GM19455 (cell line): ENCODE measurements at regions not wholly inside any gene's neighbourhood (a gene's known extent, or its start where the extent isn't known, plus 50 kb on each side); places are given as distances from the start of the nearest gene placed in this dataset.
"Not testable (repeated sequence)": the region's sequence is repeated elsewhere in the genome, so short reads cannot be mapped to it uniquely, and the experiment has no call there.

Experiments used
- ATAC-seq: cut with Tn5 transposase; IDR thresholded peaks from one replicate; pipeline ENCODE4 v1.9.1; 2021; ENCODE audit not compliant: unreplicated experiment

DNA sequence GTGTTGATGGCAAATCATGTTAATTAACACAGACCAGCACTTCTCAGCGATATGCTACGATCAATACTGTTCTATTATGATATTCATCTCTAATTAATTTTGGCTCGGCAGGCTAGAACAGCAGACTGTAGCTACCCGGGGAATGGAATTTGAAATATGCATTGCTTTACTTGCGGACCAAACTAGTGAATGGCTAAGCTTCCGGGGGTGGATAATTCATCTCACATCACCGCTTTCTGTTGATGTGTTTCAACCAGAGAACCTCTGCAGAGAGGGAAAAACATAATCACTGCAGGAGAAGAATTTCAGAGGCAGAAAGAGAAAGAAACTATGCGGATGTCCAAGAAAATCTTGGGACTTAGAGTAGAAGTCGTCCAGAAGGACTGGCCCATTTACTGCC is 490.9 kb downstream of the STK39 start:
- no peak for ATAC-seq

DNA sequence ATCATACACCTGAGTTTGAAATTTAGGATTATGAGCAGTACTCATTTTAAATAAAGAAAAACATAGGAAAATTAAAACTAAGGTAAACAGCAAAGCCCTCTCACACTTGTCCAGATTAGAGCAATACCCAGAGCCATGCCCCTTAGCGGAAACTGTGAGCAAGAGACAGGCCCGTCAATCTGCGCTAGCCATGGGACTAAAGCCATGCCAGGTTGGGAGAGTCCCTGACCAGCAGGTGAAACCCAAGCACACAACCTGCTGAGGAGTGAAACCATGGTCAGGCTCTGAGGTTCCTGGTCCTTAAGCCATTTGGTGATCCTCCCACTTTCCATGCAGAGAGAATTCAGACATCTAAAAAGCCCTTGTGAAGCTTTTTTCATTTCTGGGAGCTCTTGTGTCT is 494.3 kb downstream of the STK39 start:
- ATAC-seq, result no peak

DNA sequence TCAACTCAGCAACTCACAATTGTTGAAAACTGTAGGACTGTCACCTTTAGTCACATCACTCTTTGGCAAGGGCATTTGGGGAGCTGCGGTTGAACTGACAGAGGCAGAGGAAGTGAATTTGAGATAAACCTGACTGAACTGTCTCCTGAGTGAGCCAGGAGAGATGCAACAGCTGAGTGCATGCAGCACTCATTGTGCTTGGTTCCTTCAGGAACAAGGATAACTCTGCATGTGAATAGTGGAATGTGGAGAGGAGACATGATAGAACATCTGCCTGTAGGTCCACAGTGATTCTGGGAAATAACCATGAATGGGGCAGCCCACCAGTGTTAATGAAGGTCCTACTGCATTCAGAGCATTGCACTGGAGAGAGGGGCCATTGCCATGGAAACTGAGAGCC is 494.7 kb downstream of the STK39 start:
- ATAC-seq, result no peak

GRCh38 chr2:167750675-167751074 is 496.7 kb downstream of the STK39 start:
- ATAC-seq, result no peak

- ATAC-seq, result no peak
These were observed 497.7 kb downstream of the STK39 start for GRCh38 chr2:167749660-167750059.

GRCh38 chr2:167749016-167749415 is 498.4 kb downstream of the STK39 start:
- ATAC-seq, result no peak

- ATAC-seq, result no peak
These were observed 498.9 kb downstream of the STK39 start for GRCh38 chr2:167748536-167748935.

GRCh38 chr2:167745667-167746066 is 501.7 kb downstream of the STK39 start:
- ATAC-seq, result no peak

- ATAC-seq, result not testable (repeated sequence)
These were observed 507.5 kb downstream of the STK39 start for GRCh38 chr2:167739921-167740320.

DNA sequence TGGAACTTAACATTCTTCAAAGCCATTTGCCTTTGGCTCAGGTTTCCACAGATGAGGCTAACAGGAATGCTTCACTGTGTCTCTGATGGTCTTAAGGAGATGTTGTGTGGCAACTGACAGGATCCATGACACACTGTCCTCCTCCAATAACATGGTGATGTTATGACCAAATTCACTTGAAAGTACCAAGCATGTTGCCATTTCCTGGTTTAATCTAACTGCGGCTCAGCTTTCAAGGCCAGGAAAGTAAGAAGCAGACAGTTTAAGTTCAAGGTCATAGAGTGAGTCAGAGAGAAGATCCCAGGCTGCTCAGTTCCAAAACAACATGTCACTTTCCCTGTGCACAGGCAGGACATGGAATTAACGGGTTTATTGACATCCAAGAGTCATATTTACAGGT is 513.6 kb downstream of the STK39 start:
- no peak for ATAC-seq

- ATAC-seq, result no peak
These were observed 515.1 kb downstream of the STK39 start for GRCh38 chr2:167732326-167732725.

GRCh38 chr2:167729911-167730310 is 517.5 kb downstream of the STK39 start:
- ATAC-seq, result no peak

DNA sequence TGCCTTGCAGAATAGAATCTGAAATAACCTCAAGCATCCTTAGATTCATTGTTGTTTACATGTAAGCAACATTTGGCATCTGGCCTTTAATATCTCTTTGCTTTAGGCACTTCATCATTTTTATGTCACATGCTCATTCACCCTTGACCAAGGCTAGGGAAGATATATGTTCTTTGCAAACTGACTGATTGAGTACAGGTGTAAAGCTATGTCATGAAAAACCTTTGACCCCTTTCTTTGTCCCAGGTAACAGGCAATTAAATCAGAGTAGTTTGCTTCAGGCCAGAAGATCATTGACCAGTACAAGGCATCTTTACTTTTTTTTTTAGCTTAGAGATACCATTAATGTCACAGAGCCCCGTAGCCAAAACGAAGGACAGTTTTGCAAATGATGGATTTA is 520.6 kb downstream of the STK39 start:
- no peak for ATAC-seq

GRCh38 chr2:167721593-167721992 is 525.8 kb downstream of the STK39 start:
- no peak for ATAC-seq

DNA sequence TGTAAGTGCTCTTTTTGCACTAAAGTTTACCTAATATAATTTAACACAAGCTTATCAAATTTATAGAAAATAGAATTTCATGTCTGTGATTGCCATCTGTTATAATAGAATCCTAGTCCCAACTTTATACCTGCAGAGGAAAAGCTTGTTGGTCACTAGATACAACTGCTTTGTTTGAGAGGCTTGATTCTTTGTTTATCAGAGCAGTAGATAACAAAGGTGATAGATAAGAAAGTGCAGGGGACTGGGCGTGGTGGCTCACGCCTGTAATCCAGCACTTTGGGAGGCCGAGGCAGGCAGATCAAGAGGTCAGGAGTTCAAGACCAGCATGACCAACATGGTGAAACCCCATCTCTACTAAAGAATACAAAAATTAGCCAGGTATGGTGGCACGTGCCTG is 528.0 kb downstream of the STK39 start:
- ATAC-seq, result no peak

DNA sequence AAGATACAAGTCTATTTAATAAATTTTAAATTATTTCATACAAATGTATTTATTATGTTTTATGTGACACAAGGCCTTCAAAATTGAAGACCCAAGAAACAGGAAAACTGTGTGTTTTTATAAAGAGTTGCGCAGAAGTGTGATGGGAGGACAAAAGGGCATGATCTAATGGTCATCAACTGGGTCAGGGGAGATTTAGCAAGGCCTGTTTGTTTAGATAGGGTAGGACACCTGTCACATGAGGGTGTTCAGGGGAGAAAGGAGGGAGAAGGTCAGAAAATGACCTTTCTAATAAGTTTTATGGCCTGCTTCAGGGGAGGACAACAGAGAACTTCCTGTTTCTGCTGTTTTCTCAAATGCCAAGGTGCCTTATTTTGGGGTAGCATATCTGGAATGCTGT is 528.8 kb downstream of the STK39 start:
- no peak for ATAC-seq

- ATAC-seq, result no peak
These were observed 531.5 kb downstream of the STK39 start for GRCh38 chr2:167715932-167716331.

- not testable (repeated sequence) for ATAC-seq
These were observed 531.9 kb downstream of the STK39 start for GRCh38 chr2:167715498-167715897.

- no peak for ATAC-seq
These were observed 535.1 kb downstream of the STK39 start for GRCh38 chr2:167712275-167712674.

GRCh38 chr2:167708998-167709397 is 538.4 kb downstream of the STK39 start:
- ATAC-seq, result no peak

GRCh38 chr2:167706800-167707199 is 540.6 kb downstream of the STK39 start:
- ATAC-seq, result no peak

- ATAC-seq, result no peak
These were observed 544.0 kb downstream of the STK39 start for GRCh38 chr2:167703441-167703840.

GRCh38 chr2:167702227-167702626 is 545.2 kb downstream of the STK39 start:
- no peak for ATAC-seq

- ATAC-seq, result no peak
These were observed 545.7 kb downstream of the STK39 start for GRCh38 chr2:167701651-167702050.
